Gastrocnemius medialis (tissue), 4 donors: ENCODE measurements at regions not wholly inside any gene's neighbourhood (a gene's known extent, or its start where the extent isn't known, plus 50 kb on each side); places are given as distances from the start of the nearest gene placed in this dataset.

Experiments
- ATAC-seq, 2 donors: fragments of 150-250 bp; one replicate each; pipeline ENCODE4 v1.9.1; 2016
- DNase-seq, 2 donors: peaks; one replicate each; pipeline ENCODE4 v3.0.0-alpha.2; 2019
- H3K27ac ChIP-seq, 4 donors: fragments of 200-600 bp; sonication (generic); 1 replicate in 1 of 4; 2 replicates in 3 of 4; pipeline ENCODE4 v1.5.1; 2016 to 2018; ENCODE audit warnings: mild to moderate bottlenecking in 2 of 4, moderate library complexity in 1 of 4
- H3K27me3 ChIP-seq, 3 donors: fragments of 200-600 bp; sonication (generic) in 2 of 3; 1 replicate in 1 of 3; 2 replicates in 2 of 3; pipeline versions ENCODE4 v1.5.1 to v1.6.0; 2016 to 2019; ENCODE audit warnings: mild to moderate bottlenecking in 1 of 3, moderate library complexity in 1 of 3
- H3K36me3 ChIP-seq, 2 donors: fragments of 200-600 bp; sonication (generic) in 1 of 2; one replicate each; pipeline ENCODE4 v1.5.1; 2017 to 2018
- H3K4me1 ChIP-seq, 2 donors: fragments of 200-600 bp; sonication (generic) in 1 of 2; one replicate each; pipeline ENCODE4 v1.5.1; 2016 to 2017; ENCODE audit warnings: mild to moderate bottlenecking in 2 of 2
- H3K4me3 ChIP-seq, 4 donors: fragments of 200-600 bp; sonication (generic) in 3 of 4; 1 replicate in 1 of 4; 2 replicates in 3 of 4; pipeline ENCODE4 v1.5.1; 2016 to 2019; ENCODE audit warnings: mild to moderate bottlenecking in 2 of 4
- H3K9me3 ChIP-seq, 3 donors: fragments of 200-600 bp; sonication (generic) in 2 of 3; 1 replicate in 1 of 3; 2 replicates in 2 of 3; pipeline ENCODE4 v1.5.1; 2016 to 2019
- CTCF ChIP-seq, 5 experiments: fragments of 450-650 bp in 3 of 5; fragments of 200-600 bp in 2 of 5; sonication (generic) in 2 of 5; IDR thresholded peaks in 4 of 5; conservative IDR thresholded peaks in 1 of 5; 1 replicate in 4 of 5; 2 replicates in 1 of 5; pipeline ENCODE4 v1.5.1; 2016 to 2019; ENCODE audit warnings: antibody characterized with exemption in 5 of 5, mild to moderate bottlenecking in 3 of 5, moderate library complexity in 3 of 5
- POLR2A ChIP-seq, 2 donors: fragments of 450-650 bp; IDR thresholded peaks; one replicate each; pipeline ENCODE4 v1.6.1; 2017; ENCODE audit warnings: antibody characterized with exemption in 2 of 2, mild to moderate bottlenecking in 2 of 2, moderate library complexity in 2 of 2
- in situ Hi-C, 4 donors: fragments of 200-750 bp; cut with MboI; loops; one replicate each; pipeline versions ENCODE4 v1.15.0 to v1.8.0; 2017; ENCODE audit warnings: low sequenced_read_pairs in 4 of 4
- intact Hi-C: fragments of 100-400 bp; cut with DNase I; formaldehyde crosslinking; loops from one replicate; pipeline ENCODE4 v1.15.1; 2023; ENCODE audit warnings: low total_unique reads

GRCh38 chr2:180706694-180707093, 273.7 kb upstream of the UBE2E3 start:
- H3K9me3 ChIP-seq, result no peaks in the 10 kb centered on the region
- H3K36me3 ChIP-seq, result no peaks in the 10 kb centered on the region
- in situ Hi-C loops (no loop called here), intact Hi-C loops (no loop called here)
- no peaks in the 10 kb centered on the region for H3K27me3 ChIP-seq
- H3K4me3 ChIP-seq, result no peak overlapping the region
- no peak overlapping the region for H3K27ac ChIP-seq
- H3K4me1 ChIP-seq, result no peaks in the 10 kb centered on the region
- ATAC-seq (no peak), DNase-seq (no peak)
- TF ChIP-seq POLR2A (IDR thresholded peaks at IDR 0.05), result no peak
- TF ChIP-seq CTCF (IDR thresholded peaks at IDR 0.05 in 4 of 5, conservative IDR thresholded peaks at IDR 0.05 in 1 of 5), result no peak

DNA sequence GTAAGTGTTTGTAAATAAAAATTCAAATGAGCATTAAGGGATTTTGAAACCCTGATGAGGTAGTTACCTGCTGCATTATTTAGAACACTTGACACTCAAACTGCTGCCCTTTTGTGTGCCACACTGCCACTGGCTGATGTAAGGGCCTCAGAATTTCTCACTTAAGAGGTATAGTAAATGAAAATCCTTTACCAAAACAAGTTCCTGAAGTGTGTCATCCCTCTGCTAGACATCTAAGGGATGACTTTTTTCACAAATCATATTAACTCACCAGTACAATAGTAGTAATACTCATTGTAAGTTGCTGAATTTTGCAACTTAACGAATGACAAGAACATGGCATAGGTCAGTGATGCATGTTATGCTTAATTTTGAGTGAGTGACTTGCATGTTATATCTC, 274.9 kb upstream of the UBE2E3 start:
- H3K4me1 ChIP-seq, result no peaks in the 10 kb centered on the region
- TF ChIP-seq CTCF (IDR thresholded peaks at IDR 0.05 in 4 of 5, conservative IDR thresholded peaks at IDR 0.05 in 1 of 5) (no peak), POLR2A (IDR thresholded peaks at IDR 0.05) (no peak)
- ATAC-seq (no peak), DNase-seq (no peak)
- H3K27ac ChIP-seq, result no peak overlapping the region
- H3K36me3 ChIP-seq, result no peaks in the 10 kb centered on the region
- H3K4me3 ChIP-seq, result no peak overlapping the region
- in situ Hi-C loops, result no loop called here
- no peaks in the 10 kb centered on the region for H3K27me3 ChIP-seq
- no peaks in the 10 kb centered on the region for H3K9me3 ChIP-seq
- intact Hi-C loops, result no loop called here

DNA sequence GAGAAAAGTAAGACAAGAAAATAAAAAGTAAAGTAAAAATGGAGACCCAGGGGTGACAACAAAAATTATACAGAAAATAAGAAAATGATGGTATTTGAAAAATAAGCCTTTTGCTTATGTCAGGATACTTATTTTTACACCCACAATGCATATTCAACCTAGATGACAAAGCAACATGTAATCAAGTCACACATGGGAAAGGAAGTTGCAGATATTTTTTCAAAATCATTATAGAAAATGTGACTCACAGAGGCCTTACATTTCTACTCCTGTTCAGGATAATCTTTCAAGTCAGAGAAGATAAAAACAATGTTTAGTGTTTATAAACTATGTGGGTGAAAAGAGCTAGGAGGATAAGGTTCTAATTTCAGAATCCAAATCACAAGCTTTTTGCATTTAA, 275.3 kb upstream of the UBE2E3 start:
- Histone ChIP-seq H3K36me3 (no peaks in the 10 kb centered on the region), H3K4me1 (no peaks in the 10 kb centered on the region), H3K27me3 (no peaks in the 10 kb centered on the region), H3K27ac (no peak overlapping the region), H3K9me3 (no peaks in the 10 kb centered on the region), H3K4me3 (no peak overlapping the region)
- DNase-seq (no peak), ATAC-seq (no peak)
- intact Hi-C loops (no loop called here), in situ Hi-C loops (no loop called here)
- no peak for TF ChIP-seq CTCF (IDR thresholded peaks at IDR 0.05 in 4 of 5, conservative IDR thresholded peaks at IDR 0.05 in 1 of 5)
- no peak for TF ChIP-seq POLR2A (IDR thresholded peaks at IDR 0.05)

GRCh38 chr2:180699657-180700361, 280.6 kb upstream of the UBE2E3 start:
- H3K9me3 ChIP-seq, result no peaks in the 10 kb centered on the region
- no peak overlapping the region for H3K4me3 ChIP-seq
- H3K36me3 ChIP-seq, result no peaks in the 10 kb centered on the region
- intact Hi-C loops (no loop called here), in situ Hi-C loops (no loop called here)
- H3K27ac ChIP-seq, result no peak overlapping the region
- ATAC-seq, result no peak
- no peak for DNase-seq
- no peak for TF ChIP-seq CTCF (IDR thresholded peaks at IDR 0.05 in 4 of 5, conservative IDR thresholded peaks at IDR 0.05 in 1 of 5)
- TF ChIP-seq POLR2A (IDR thresholded peaks at IDR 0.05), result no peak
- no peaks in the 10 kb centered on the region for H3K4me1 ChIP-seq
- H3K27me3 ChIP-seq, result no peaks in the 10 kb centered on the region

DNA sequence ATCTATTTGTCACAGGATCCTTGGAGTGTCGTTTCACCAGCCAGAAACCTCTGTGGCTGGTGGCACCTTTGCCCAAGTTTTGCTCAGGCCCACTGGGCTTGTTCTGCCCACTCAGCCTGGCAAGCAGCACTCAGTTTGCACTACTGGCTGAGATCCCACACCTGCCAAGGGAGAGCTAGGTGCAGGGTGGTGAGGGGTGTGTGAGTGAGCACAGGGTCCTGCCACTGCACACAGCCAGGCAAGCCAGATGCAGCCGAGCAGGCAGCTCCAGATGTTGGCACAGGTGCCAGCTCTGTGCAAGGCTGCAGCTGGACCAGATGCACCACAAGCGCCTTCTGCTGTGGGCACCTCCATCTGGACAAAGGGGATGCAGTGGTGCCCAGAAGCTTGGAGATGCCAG, 281.7 kb upstream of the UBE2E3 start:
- in situ Hi-C loops (no loop called here), intact Hi-C loops (no loop called here)
- H3K4me1 ChIP-seq, result no peaks in the 10 kb centered on the region
- TF ChIP-seq CTCF (IDR thresholded peaks at IDR 0.05 in 4 of 5, conservative IDR thresholded peaks at IDR 0.05 in 1 of 5), result no peak
- TF ChIP-seq POLR2A (IDR thresholded peaks at IDR 0.05), result no peak
- H3K9me3 ChIP-seq, result no peaks in the 10 kb centered on the region
- no peak for ATAC-seq
- DNase-seq, result no peak
- H3K27me3 ChIP-seq, result no peaks in the 10 kb centered on the region
- H3K27ac ChIP-seq, result no peak overlapping the region
- H3K36me3 ChIP-seq, result no peaks in the 10 kb centered on the region
- no peak overlapping the region for H3K4me3 ChIP-seq
